Stimulated activated CD8-positive, alpha-beta memory T cell treated with anti-CD3 and anti-CD28 coated beads, Interleukin-7, amount 100 ng/mL, for 24 hours (primary cell): ENCODE measurements at regions not wholly inside any gene's neighbourhood (a gene's known extent, or its start where the extent isn't known, plus 50 kb on each side); places are given as distances from the start of the nearest gene placed in this dataset.
"Not testable (repeated sequence)": the region's sequence is repeated elsewhere in the genome, so short reads cannot be mapped to it uniquely, and the experiment has no call there.

Source experiments
- DNase-seq: peaks from one replicate; pipeline ENCODE4 v3.0.0-alpha.2; 2020; ENCODE audit warnings: low read depth

DNA sequence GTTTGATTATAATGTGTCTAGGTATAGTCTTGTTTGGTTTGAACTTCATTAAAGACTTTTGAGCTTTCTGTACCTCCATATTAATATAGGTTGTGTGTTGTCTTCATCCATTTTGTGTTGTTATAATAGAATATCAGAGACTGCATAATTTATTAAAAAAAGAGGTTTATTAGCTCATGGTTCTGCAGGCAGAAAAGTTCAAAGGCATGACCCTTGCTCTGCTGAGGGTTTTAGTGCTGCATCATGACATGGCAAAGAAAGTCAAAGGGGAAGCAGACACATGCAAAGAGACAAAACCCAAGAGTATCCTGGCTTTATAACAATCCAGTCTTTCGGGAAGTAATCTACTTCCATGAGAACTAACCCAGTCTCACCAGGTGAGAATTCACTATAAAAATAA lies 358.2 kb downstream of the EDEM1 start:
- DNase-seq, result no peak

GRCh38 chr3:5553203-5553602 lies 365.7 kb downstream of the EDEM1 start:
- no peak for DNase-seq

- no peak for DNase-seq
These were observed 366.8 kb downstream of the EDEM1 start for GRCh38 chr3:5554245-5554747.

GRCh38 chr3:5560199-5560598 lies 372.7 kb downstream of the EDEM1 start:
- DNase-seq, result no peak

GRCh38 chr3:5563537-5564277 lies 376.2 kb downstream of the EDEM1 start:
- no peak for DNase-seq

DNA sequence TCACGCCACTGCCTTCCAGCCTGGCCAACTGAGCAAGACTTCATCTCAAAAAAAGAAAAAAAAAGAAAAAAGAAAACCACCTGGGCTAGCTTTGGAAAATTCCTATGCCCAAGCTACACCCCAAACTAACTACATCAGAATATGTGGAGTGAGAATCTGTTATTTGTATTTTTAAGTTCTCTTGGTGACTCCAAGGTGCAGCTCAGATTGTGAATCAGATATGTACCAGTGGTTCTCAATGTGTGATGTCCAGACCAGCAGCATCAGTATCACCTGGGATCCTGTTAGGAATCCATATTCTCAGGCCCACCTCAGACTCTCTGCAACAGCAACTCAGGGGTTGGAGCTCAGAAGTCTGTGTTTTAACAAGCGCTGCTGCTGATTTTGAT lies 376.8 kb downstream of the EDEM1 start:
- DNase-seq, result no peak

GRCh38 chr3:5565026-5565425 lies 377.5 kb downstream of the EDEM1 start:
- no peak for DNase-seq

DNA sequence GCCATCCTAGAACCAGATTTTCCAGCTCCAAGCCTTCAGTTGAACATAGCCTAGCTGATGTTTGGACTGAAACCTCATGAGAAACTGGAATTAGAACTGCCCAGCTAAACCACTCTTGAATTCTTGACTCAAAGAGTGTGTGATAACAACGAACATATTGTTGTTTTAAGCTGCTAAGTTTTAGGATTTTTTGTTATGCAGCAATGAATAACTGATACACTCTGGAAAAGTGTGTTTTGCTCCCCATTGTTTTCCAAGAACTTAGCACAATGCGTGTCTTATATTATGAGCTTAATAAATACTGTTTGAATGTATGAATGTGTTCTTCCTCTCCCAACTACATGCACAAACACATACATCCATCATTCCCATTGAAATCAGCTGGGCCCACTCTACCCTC lies 379.6 kb downstream of the EDEM1 start:
- no peak for DNase-seq

GRCh38 chr3:5568451-5568850 lies 380.9 kb downstream of the EDEM1 start:
- no peak for DNase-seq

DNA sequence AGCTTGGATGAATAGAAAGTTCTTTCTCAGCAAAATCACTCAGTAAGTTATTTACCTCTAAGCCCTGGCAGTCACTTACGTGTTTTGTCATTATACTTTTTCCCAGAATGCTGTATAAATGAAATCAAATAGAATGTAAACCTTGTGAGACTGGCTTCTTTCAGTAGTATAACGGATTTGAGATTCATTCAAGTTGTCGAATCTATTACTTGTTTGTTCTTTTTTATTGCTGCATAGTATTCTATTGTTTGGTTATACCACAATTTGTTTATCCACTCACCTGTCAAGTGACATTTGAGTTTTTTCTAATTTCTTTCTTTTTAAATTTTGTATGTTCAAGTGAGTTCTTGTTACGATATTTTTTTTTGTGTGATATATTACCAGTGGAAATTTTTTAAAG lies 381.6 kb downstream of the EDEM1 start:
- no peak for DNase-seq

GRCh38 chr3:5572168-5572567 lies 384.7 kb downstream of the EDEM1 start:
- DNase-seq, result no peak

DNA sequence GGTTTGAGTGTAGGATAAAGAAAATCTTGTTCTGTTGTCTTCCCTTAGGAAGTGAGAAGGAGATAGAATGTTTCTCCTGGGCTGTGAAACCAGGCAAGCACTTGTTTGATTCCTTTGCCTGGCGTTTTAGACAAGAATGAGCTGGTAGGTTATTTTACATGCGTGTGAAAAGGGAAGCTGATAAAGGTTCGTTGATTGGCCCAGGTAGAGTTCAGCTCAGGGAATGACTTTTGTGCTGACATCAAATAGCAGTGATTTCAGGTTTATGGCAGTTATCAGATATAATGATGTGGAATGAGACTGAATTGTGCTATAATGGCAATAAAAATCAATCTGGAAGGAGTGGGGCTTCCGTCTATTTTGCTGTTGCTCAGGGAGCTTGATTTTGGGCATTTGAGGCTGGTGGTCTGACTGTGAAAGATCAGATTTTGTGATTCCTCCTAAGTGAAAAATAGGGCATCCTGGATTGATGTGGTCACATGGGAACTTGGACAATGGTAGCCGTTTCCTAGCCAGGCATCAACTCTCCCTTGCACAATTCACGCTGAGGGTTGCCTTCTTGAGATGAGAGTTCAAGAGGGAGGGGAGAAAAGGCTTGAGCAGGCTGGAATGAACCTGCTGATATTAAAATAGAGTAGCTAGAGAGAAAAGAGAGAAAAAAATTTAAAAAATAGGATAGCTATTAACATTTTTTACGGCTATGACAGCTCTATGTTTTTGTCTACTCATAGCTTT lies 388.9 kb downstream of the EDEM1 start:
- DNase-seq, result no peak

DNA sequence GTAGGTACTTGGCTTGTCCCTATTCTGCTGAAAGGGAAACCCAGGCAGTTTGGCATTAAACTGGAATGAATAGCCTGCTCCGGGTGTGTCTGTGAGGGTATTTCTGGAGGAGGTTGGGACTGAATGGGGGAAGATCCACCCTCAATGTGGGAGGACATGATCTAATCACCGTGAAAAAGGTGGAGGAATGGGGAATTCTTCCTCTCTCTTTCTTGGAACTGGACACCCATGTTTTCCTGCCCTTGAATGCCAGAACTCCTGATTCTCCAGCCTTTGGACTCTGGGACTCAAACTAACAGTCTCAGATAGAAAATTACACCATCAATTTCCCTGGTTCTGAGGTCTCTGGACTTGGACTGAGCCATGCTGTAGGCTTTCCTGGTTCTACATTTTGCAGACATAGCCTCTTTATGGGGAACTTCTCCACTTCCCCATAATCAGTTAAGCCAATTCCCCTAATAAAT lies 391.7 kb downstream of the EDEM1 start:
- no peak for DNase-seq

GRCh38 chr3:5579946-5580345 lies 392.4 kb downstream of the EDEM1 start:
- DNase-seq, result no peak

DNA sequence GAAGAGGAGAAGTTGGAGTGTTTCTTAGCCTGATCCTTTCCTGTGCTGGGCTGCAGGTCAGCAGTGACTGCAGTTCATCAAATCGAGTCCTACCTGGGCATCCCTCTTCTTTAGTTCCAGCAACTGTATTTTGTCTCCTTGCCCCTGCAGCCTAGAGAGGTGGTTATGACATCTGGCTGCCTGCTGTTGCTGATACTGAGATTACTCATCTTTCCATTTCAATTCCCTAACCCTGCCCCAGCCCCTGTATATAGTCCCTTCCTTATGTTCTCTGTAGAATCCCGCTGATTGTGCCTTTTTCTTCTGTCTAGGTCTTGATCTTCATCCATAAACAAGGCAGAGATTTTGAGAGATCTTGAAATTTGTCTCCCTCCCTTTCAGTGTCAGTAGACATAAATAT lies 393.3 kb downstream of the EDEM1 start:
- no peak for DNase-seq

DNA sequence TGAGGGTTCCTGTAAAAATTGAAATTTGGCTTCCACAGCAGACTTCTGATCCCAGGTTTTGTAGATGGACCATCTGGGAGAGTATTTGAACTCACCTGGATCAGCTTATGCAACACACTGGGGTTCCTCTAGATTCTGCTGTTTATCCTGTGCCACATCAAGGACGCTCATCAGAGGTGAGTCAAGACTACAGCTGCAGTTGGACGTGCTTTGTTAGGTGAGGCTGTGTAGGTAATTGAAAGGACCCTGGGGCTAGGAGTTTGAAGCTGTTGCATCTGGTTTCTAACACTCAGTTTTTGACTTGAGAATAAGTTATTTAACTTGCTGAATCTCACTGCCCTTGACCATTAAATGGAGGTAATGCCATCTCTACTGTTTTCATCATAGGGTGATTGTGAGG lies 394.2 kb downstream of the EDEM1 start:
- no peak for DNase-seq

DNA sequence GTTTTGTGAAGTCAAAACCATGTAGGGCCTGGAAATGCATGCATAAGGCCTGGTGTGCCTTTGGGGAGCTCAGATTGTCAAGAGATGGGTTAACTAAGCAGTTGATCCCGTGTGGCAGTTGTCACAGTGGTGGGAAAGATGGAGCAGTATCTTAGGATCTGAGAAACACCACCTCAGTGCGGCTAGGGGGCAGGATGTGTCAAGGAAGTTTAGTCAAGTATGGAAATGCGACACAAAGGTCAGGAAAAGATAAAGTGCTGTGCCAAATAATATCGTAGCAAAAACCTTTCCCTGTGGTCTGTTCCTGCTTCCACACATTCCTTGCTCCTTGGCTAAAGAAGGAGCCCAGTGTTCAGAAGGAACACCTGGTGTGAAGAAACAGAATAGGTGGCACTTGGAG lies 396.4 kb downstream of the EDEM1 start:
- no peak for DNase-seq

DNA sequence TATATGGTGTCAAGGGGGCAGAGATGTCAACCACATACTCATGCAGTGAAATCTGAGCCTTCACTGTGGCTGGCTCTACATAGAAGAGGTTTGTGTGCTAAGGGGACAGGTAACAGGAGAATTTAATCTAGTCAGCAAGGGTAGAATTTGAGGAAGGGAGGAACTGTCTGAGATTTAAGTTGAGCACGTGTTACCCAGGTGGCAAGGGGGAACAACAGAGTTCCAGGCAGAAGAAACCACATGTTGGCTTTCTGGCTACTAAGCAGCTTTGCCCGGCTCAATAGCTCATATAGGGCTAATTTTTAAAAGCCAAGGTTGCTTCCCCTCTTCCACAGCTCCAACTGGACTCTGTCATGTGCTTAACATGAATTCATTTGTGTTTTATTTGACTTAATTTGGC lies 397.6 kb downstream of the EDEM1 start:
- no peak for DNase-seq

- no peak for DNase-seq
These were observed 419.5 kb downstream of the EDEM1 start for GRCh38 chr3:5606884-5607472.

GRCh38 chr3:5607581-5607980 lies 420.1 kb downstream of the EDEM1 start:
- DNase-seq, result no peak

- not testable (repeated sequence) for DNase-seq
These were observed 421.5 kb downstream of the EDEM1 start for GRCh38 chr3:5608971-5609370.

DNA sequence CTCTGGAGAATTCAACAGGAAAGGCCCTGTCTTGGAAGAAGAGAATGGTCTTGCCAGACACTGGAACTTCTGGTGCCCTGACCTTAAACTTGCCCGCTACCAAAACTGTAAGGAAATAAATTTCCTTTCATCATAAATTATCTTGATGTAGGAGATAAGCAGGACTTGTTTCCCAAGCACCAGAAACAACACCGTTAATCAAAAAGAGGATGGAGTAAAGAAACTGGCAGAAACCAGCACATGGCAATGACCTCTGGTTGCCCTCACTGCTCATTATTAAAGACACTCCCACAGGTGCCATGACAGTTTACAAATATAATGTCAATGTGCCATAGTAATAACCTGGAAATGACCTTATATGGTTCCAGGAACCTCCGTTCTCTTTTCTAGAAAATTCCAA lies 426.1 kb downstream of the EDEM1 start:
- no peak for DNase-seq

DNA sequence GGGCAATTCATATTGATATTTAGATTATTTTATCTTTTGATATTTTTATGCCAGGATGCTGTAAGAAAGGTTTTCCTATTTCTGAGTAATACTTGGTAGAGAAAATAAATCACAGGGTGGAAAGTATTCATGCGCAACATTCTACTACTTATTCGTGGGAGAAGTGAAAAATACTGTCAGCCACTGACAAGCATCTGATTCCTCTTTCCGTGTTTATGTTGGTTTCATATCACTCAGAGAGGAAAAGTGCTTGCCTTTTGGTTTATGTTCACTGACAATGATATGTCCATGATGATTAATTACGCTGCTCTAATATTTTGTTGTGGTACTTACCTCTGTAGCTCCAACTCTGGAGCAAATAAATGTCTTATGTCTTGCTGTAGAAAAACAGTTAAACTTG lies 429.4 kb downstream of the EDEM1 start:
- no peak for DNase-seq
